ENCODE measurements at regions not wholly inside any gene's neighbourhood (a gene's known extent, or its start where the extent isn't known, plus 50 kb on each side); places are given as distances from the start of the nearest gene placed in this dataset.

DNA sequence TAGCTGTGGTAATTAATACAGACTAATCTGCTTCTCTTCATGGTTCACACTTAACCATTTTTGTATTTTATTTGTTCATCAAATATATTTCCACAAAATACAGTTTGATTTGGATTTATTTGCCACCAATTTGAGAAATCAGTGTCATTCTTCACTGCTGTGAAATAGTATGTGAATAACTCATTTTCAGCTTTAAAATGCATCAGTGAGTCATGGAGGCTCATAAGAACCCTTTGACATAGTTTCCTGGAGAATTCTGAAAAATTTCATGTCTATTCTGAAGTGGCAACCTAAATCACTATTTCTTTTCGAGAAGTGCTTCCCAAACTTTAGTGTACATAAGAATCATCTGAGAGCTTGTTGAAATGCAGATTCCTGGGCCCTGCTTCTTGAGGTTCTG lies 1026.7 kb upstream of the ACVR2A start:
- Mint-ChIP-seq H3K9me3 (no peaks in the 10 kb centered on the region), H3K4me3 (no peak overlapping the region), H3K4me1 (ENCODE audit: low read depth) (no peaks in the 10 kb centered on the region), H3K27me3 (ENCODE audit: low read depth) (no peaks in the 10 kb centered on the region), H3K36me3 (ENCODE audit: insufficient read depth) (no peaks in the 10 kb centered on the region)
- no peak for ATAC-seq
- no peak for DNase-seq

DNA sequence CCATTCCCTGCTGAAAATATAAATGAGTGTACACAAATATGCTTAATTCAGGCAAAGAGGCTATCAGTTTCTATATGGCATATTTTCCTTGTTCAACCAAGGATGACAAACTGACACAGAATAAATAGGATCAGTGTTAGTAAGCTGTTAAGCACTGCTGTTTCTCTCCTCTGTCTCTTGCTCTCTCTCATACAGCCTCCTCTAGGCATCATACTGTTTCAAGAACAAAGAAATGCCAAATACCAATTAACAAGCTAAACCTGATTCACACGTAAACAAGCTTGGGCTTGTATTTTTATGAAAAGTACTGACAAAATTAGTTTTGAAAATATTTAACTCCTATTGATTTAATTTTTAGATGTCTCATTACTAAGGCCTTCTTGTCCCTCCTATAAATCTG lies 1027.2 kb upstream of the ACVR2A start:
- Mint-ChIP-seq H3K36me3 (ENCODE audit: insufficient read depth) (no peaks in the 10 kb centered on the region), H3K4me3 (no peak overlapping the region), H3K9me3 (no peaks in the 10 kb centered on the region), H3K4me1 (ENCODE audit: low read depth) (no peaks in the 10 kb centered on the region), H3K27me3 (ENCODE audit: low read depth) (no peaks in the 10 kb centered on the region)
- ATAC-seq, result no peak
- no peak for DNase-seq

DNA sequence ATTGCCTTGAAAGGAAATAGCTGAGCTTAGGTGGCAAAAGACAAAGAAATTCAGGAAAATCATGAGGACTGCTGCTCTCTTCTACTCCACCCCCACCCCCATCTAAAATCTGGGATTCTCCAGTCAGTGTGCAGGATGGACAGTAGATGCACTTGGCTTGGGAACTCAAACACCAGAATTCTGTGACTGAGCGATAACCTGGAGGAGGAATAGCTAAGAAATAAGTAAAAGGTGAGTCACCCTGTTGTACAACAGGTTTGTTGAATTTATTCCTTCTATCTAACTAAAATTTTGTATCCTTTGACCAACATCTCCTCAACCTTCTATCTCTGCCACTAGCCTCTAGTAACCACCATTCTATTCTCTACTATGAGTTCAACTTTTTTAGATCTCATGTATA lies 1029.9 kb upstream of the ACVR2A start:
- DNase-seq (no peak), ATAC-seq (no peak)
- Mint-ChIP-seq H3K9me3 (no peaks in the 10 kb centered on the region), H3K4me1 (ENCODE audit: low read depth) (no peaks in the 10 kb centered on the region), H3K4me3 (no peak overlapping the region), H3K36me3 (ENCODE audit: insufficient read depth) (no peaks in the 10 kb centered on the region), H3K27me3 (ENCODE audit: low read depth) (no peaks in the 10 kb centered on the region)

DNA sequence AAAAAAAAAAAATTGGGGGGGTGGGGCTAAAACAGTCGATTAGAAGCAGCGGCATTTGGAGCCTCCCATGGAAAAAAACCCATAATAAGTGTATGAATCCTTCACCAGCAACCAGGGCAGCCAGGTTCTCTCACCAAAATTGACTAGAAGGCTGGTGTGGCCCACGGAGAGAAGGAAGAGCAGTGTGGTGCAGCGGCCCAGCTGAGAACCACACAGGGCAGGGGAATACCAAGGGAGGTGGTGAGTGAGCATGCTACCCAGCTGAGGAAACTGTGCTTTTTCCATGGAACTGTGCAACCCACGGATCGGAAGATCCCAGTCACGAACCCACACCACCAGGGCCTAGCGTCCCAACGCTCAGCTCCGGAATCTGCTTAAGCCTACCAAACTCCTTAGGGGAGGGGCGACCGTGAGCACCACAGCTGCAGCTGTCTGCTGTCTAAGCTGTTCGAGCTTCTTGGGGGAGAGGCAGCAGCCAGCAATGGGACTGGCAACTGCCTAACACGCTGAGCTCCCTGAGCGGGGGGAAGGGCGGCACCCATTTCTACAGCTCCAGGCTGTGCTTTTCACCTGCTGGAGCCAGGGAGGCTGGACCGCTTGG lies 1037.2 kb upstream of the ACVR2A start:
- DNase-seq (no peak), ATAC-seq (no peak)
- Mint-ChIP-seq H3K4me3 (no peak overlapping the region), H3K36me3 (ENCODE audit: insufficient read depth) (no peaks in the 10 kb centered on the region), H3K27me3 (ENCODE audit: low read depth) (peaks cover 3% of the 10 kb centered on the region), H3K9me3 (peaks cover 6% of the 10 kb centered on the region), H3K4me1 (ENCODE audit: low read depth) (no peaks in the 10 kb centered on the region)

DNA sequence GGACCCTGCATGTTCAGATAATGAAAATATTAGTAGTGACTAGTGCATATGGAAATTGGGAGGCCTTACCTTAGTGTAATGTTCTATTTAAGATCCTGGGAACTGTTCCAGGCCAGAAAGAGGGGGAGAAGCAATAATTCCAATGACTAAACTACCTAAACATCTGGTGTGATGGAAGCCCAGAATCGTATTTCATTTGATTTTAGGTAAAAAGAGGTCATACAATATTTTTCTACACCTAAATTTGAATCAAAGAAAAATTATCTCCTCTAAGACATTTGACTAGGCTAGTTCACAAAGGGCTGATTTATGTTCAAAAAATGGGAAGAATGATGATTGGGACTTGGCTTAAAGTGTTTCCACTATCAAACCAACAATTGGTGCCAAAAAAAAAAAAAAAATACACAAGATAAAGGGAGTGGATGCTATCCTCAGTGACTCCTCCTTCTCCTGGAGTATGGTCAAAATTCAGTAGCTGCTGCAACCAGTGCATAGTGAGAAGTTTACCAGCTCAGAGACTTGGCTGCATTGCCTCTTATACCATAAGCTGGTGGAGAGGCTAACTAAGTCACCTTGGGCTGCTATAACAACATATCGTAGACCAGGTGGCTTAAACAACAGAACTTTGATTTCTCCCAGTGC lies 1038.3 kb upstream of the ACVR2A start:
- no peak for ATAC-seq
- peaks cover 3% of the 10 kb centered on the region for H3K27me3 Mint-ChIP-seq (ENCODE audit: low read depth)
- H3K36me3 Mint-ChIP-seq (ENCODE audit: insufficient read depth), result no peaks in the 10 kb centered on the region
- peaks cover 6% of the 10 kb centered on the region for H3K9me3 Mint-ChIP-seq
- no peaks in the 10 kb centered on the region for H3K4me1 Mint-ChIP-seq (ENCODE audit: low read depth)
- H3K4me3 Mint-ChIP-seq, result no peak overlapping the region
- DNase-seq, result no peak

DNA sequence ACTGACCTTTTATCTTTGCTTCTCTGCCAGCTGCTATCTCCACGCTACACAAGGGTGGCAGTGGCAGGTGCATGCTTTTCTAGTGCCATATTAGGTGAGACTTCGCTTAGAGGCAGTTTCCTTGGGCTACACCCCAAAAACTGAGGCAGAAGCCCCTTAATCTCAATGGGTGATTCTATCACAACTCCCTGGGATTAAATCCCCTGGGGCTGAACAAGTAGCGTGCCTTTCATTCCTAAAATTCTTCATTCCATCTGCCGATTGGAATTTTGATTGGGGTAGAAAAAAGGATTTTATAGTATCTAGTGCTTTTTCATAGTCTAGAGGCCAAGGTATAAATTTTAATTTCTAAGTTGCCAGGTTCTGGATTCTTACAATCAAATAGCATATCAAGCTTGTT lies 1040.5 kb upstream of the ACVR2A start:
- DNase-seq (no peak), ATAC-seq (no peak)
- H3K9me3 Mint-ChIP-seq, result peaks cover 6% of the 10 kb centered on the region
- no peak overlapping the region for H3K4me3 Mint-ChIP-seq
- H3K27me3 Mint-ChIP-seq (ENCODE audit: low read depth), result peaks cover 3% of the 10 kb centered on the region
- no peaks in the 10 kb centered on the region for H3K36me3 Mint-ChIP-seq (ENCODE audit: insufficient read depth)
- no peaks in the 10 kb centered on the region for H3K4me1 Mint-ChIP-seq (ENCODE audit: low read depth)

DNA sequence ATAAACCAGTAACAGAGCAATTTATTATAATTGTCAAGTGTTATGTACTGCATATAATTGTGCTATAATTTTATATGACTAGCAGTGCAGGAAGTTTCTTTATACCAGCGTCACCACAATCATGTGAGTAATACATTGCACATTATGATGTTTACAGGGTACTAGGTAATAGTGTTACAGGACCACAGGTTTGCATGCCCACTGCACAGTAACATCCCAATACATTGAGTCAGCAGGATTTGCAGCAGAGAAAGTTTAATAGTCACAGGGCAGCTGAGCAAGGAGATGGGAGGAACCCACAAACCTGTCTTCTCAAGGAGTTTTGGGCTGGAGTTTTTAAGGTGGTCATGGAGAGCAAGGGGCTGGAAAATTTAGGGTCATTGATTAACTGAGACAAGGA lies 1042.9 kb upstream of the ACVR2A start:
- peaks cover 3% of the 10 kb centered on the region for H3K9me3 Mint-ChIP-seq
- ATAC-seq, result no peak
- no peak for DNase-seq
- no peaks in the 10 kb centered on the region for H3K27me3 Mint-ChIP-seq (ENCODE audit: low read depth)
- no peaks in the 10 kb centered on the region for H3K36me3 Mint-ChIP-seq (ENCODE audit: insufficient read depth)
- H3K4me3 Mint-ChIP-seq, result no peak overlapping the region
- H3K4me1 Mint-ChIP-seq (ENCODE audit: low read depth), result no peaks in the 10 kb centered on the region

DNA sequence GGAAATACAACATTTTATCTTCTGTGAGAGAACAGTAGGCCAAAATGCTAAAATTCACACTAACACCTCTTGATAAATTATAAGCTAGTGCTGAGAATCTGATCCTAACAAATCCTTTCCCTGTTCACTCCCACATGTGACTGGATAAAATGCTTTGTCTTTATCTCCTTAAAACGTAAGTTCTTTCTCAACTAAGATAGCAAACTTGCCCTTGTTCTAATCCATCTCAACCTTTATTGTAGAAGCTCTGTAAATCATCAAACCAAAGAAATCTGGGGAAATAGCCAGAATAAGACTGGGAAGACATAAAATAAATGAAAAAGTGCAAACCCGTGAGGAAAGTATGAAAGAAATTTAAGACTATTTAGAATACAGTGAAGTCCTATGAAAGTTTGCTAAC lies 1058.4 kb upstream of the ACVR2A start:
- ATAC-seq, result no peak
- H3K27me3 Mint-ChIP-seq (ENCODE audit: low read depth), result no peaks in the 10 kb centered on the region

DNA sequence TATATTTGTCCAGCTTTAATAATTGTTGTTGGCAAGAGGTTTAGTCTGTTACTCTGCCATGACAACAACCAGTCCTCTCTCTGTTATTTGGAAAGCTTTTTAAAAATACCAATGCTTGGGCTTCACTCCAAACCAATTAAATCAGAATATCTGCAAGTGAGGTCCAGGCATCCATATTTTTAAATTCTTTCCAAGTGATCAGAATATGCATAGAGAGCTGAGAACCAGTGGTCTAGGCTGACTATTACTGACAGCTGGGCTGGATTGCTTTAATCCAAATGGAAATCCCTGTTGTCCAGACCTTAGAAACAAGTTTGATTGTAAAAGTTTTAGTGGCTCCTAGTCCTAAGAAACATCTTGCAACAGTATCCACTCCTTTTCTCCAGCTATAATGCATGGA lies 1059.7 kb upstream of the ACVR2A start:
- Mint-ChIP-seq H3K4me1 (ENCODE audit: low read depth) (no peaks in the 10 kb centered on the region), H3K36me3 (ENCODE audit: insufficient read depth) (no peaks in the 10 kb centered on the region), H3K4me3 (no peak overlapping the region), H3K9me3 (no peaks in the 10 kb centered on the region), H3K27me3 (ENCODE audit: low read depth) (no peaks in the 10 kb centered on the region)
- DNase-seq (no peak), ATAC-seq (no peak)

More for the DNA sequence above, 1058.4 kb upstream of the ACVR2A start:
- H3K4me1 Mint-ChIP-seq (ENCODE audit: low read depth), result no peaks in the 10 kb centered on the region
- no peak for DNase-seq
- H3K4me3 Mint-ChIP-seq, result no peak overlapping the region
- no peaks in the 10 kb centered on the region for H3K36me3 Mint-ChIP-seq (ENCODE audit: insufficient read depth)
- no peaks in the 10 kb centered on the region for H3K9me3 Mint-ChIP-seq

DNA sequence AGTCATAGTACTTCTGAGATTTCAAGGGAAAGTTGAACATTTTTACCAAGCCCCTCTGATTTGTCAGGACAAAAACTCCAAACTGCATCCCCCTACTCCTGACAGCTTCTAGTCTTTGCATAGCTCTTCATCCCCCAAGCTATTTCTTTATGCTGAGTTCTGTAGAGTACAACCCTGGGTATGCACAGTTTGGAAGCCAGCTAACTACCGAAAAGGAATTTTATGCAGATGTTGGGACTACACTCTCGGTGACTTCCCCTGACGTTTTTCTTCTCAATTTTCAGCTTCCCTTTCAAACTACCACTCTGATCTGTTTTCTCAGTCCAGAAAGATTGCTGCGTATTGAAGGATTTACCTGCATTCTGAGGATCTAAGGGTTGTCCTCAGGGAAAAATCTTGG lies 1060.2 kb upstream of the ACVR2A start:
- no peak overlapping the region for H3K4me3 Mint-ChIP-seq
- no peaks in the 10 kb centered on the region for H3K9me3 Mint-ChIP-seq
- no peaks in the 10 kb centered on the region for H3K36me3 Mint-ChIP-seq (ENCODE audit: insufficient read depth)
- DNase-seq, result no peak
- H3K4me1 Mint-ChIP-seq (ENCODE audit: low read depth), result no peaks in the 10 kb centered on the region
- no peak for ATAC-seq
- no peaks in the 10 kb centered on the region for H3K27me3 Mint-ChIP-seq (ENCODE audit: low read depth)

DNA sequence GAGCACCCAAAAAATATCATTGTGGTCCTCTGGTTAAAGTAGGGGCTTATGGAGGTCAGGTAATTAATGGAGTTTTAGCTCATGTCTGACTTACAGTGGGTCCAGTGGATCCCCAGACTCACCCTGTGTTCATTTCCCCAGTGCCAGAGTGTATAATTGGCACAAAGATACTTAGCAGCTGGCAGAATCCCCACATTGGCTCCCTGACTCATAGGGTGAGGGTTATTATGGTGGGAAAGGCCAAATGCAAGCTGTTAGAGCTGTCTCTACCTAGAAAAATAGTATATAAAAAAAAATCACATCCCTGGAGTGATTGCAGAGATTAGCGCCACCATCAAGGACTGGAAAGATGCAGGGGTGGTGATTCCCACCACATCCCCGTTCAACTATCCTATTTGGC lies 1067.6 kb upstream of the ACVR2A start:
- Mint-ChIP-seq H3K27me3 (ENCODE audit: low read depth) (no peaks in the 10 kb centered on the region), H3K4me3 (no peak overlapping the region), H3K36me3 (ENCODE audit: insufficient read depth) (no peaks in the 10 kb centered on the region), H3K4me1 (ENCODE audit: low read depth) (no peaks in the 10 kb centered on the region), H3K9me3 (no peaks in the 10 kb centered on the region)
- no peak for ATAC-seq
- no peak for DNase-seq

DNA sequence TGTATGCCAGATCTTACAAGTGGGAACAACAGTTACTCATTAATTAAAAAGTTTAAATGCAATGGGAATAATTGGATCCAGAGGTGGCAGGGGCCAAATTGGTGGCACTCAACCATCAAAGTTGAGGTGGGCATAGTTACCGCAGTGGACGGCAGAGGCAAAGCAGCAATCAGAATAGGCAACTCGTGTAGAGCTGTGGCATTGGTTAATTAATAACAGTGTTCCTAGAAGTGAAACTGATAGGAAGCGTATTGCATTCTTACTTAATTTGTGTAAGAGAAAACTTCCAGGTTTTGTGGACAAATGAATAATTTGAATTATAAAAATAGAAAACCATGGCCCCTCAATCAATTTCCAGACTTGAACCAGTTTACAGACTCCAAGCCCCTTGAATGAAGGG lies 1068.2 kb upstream of the ACVR2A start:
- no peaks in the 10 kb centered on the region for H3K4me1 Mint-ChIP-seq (ENCODE audit: low read depth)
- no peaks in the 10 kb centered on the region for H3K36me3 Mint-ChIP-seq (ENCODE audit: insufficient read depth)
- H3K4me3 Mint-ChIP-seq, result no peak overlapping the region
- ATAC-seq (no peak), DNase-seq (no peak)
- no peaks in the 10 kb centered on the region for H3K9me3 Mint-ChIP-seq
- no peaks in the 10 kb centered on the region for H3K27me3 Mint-ChIP-seq (ENCODE audit: low read depth)

DNA sequence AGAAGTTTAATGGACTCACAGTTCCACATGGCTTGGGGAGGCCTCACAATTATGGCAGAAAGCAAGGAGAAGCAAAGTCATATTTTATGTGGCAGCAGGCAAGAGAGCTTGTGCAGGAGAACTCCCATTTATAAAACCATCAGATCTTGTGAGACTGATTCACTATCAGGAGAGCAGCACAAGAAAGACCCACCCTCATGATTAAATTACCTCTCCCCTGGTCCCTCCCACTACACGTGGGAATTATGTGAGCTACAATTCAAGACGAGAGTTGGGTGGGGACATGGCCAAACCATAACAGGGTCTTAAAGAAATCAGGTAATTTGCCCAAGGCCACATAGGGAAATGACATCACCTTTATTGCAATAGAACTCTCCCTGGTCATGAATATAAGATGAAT lies 1073.3 kb upstream of the ACVR2A start:
- H3K27me3 Mint-ChIP-seq (ENCODE audit: low read depth), result no peaks in the 10 kb centered on the region
- H3K9me3 Mint-ChIP-seq, result no peaks in the 10 kb centered on the region
- H3K4me3 Mint-ChIP-seq, result no peak overlapping the region
- DNase-seq (no peak), ATAC-seq (no peak)
- H3K4me1 Mint-ChIP-seq (ENCODE audit: low read depth), result no peaks in the 10 kb centered on the region
- no peaks in the 10 kb centered on the region for H3K36me3 Mint-ChIP-seq (ENCODE audit: insufficient read depth)

DNA sequence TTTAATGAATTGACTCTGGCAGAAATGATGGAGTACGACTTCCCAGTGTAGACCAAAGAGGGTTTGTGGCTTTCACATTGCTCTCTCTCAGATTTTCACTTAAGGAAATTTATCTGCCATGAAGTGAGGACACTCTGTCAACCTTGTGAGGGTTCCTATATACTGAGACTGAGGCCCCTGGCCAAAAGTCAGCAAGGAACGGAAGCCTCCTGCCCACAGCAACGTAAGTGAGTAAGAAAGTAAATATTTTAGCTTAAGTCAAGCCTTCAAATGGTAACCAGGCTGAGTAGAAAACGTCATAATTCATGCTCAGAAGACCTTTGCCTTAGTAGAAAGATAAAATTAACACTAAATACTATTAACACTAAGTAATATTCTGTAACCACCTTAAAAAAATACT lies 1080.5 kb upstream of the ACVR2A start:
- peaks cover 7% of the 10 kb centered on the region for H3K9me3 Mint-ChIP-seq
- H3K36me3 Mint-ChIP-seq (ENCODE audit: insufficient read depth), result no peaks in the 10 kb centered on the region
- H3K4me1 Mint-ChIP-seq (ENCODE audit: low read depth), result no peaks in the 10 kb centered on the region
- ATAC-seq (no peak), DNase-seq (no peak)
- H3K4me3 Mint-ChIP-seq, result no peak overlapping the region
- H3K27me3 Mint-ChIP-seq (ENCODE audit: low read depth), result no peaks in the 10 kb centered on the region

DNA sequence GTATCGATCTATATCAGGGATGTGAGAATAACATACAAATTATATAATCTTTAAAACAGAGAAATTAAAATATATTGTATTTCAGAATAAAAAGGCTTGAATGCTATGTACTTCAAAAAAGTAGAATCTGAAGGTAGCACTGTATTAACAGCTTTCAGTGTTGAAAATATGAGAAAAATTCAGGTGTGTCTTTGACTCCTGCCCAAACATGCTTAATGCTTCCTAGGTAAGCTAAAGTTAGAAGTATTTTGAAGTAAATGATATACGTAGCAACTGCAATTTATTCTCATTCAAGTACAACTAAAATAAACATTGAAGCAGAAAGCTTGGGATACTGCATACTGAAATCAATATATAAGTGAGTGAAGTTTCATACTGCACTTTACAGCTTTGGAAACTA lies 1082.0 kb upstream of the ACVR2A start:
- no peaks in the 10 kb centered on the region for H3K27me3 Mint-ChIP-seq (ENCODE audit: low read depth)
- no peak for DNase-seq
- no peak for ATAC-seq
- H3K4me1 Mint-ChIP-seq (ENCODE audit: low read depth), result no peaks in the 10 kb centered on the region
- H3K36me3 Mint-ChIP-seq (ENCODE audit: insufficient read depth), result no peaks in the 10 kb centered on the region
- H3K4me3 Mint-ChIP-seq, result no peak overlapping the region
- H3K9me3 Mint-ChIP-seq, result peaks cover 7% of the 10 kb centered on the region

DNA sequence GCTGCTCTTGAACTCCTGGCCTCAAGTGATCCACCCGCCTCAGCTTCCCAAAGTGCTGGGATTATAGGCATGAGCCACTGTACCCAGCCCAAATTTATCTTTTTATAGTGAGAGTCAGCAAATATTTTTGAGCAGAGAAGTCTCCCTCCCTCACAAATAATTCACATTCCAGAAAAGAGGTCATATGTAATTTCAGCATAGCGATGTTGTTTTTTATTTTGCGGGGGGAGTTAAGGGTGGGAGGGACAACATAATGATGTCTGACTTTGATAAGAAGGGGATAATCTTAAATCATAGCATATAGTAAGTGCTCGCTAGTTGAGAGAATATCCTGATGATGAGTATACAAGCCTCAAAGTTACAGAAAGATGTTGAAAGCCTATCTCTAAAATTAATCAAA lies 1090.2 kb upstream of the ACVR2A start:
- Mint-ChIP-seq H3K9me3 (no peaks in the 10 kb centered on the region), H3K36me3 (ENCODE audit: insufficient read depth) (no peaks in the 10 kb centered on the region), H3K4me1 (ENCODE audit: low read depth) (no peaks in the 10 kb centered on the region), H3K27me3 (ENCODE audit: low read depth) (peaks cover 2% of the 10 kb centered on the region), H3K4me3 (no peak overlapping the region)
- no peak for DNase-seq
- ATAC-seq, result no peak
